Neural progenitor cell (in vitro differentiated cells): ENCODE measurements at regions not wholly inside any gene's neighbourhood (a gene's known extent, or its start where the extent isn't known, plus 50 kb on each side); places are given as distances from the start of the nearest gene placed in this dataset.

Experiments
- DNase-seq: peaks from one replicate; pipeline ENCODE4 v3.0.0-alpha.2; 2016; ENCODE audit warnings: low spot score
- H2AFZ ChIP-seq: fragments of 200-600 bp; sonication (generic); replicated peaks from 2 replicates; pipeline ENCODE4 v1.6.1; 2016; ENCODE audit warnings: antibody characterized with exemption
- H3F3A ChIP-seq: fragments of 200-600 bp; sonication (generic); 2 replicates; pipeline ENCODE4 v1.6.1; 2016; ENCODE audit warnings: antibody characterized with exemption, low read depth
- H3K27ac ChIP-seq: fragments of 200-600 bp; sonication (generic); 2 replicates; pipeline ENCODE4 v1.5.1; 2016; ENCODE audit warnings: mild to moderate bottlenecking
- H3K27me3 ChIP-seq: fragments of 200-600 bp; sonication (generic); 2 replicates; pipeline ENCODE4 v1.6.1; 2016; ENCODE audit warnings: mild to moderate bottlenecking, moderate library complexity
- H3K36me3 ChIP-seq: fragments of 200-600 bp; sonication (generic); 2 replicates; pipeline ENCODE4 v1.5.1; 2016
- H3K4me1 ChIP-seq: fragments of 200-600 bp; sonication (generic); 2 replicates; pipeline ENCODE4 v1.6.1; 2016; ENCODE audit warnings: mixed run types
- H3K4me2 ChIP-seq: fragments of 200-600 bp; sonication (generic); 2 replicates; pipeline ENCODE4 v1.6.1; 2016
- H3K4me3 ChIP-seq: fragments of 200-600 bp; sonication (generic); 2 replicates; pipeline ENCODE4 v1.5.1; 2016
- H3K79me2 ChIP-seq: fragments of 200-600 bp; sonication (generic); 2 replicates; pipeline ENCODE4 v1.6.1; 2016; ENCODE audit warnings: low read depth
- H3K9ac ChIP-seq: fragments of 200-600 bp; sonication (generic); 2 replicates; pipeline ENCODE4 v1.6.1; 2016
- H3K9me3 ChIP-seq: fragments of 200-600 bp; sonication (generic); 2 replicates; pipeline ENCODE4 v1.5.1; 2016; ENCODE audit warnings: low read depth
- H4K20me1 ChIP-seq: fragments of 200-600 bp; sonication (generic); 2 replicates; pipeline ENCODE4 v1.6.1; 2016; ENCODE audit warnings: low read depth
- H3K27ac Mint-ChIP-seq: 3 replicates; pipeline ENCODE4 v1.8.0; 2021; ENCODE audit warnings: mixed read lengths
- H3K27me3 Mint-ChIP-seq: 2 replicates; pipeline ENCODE4 v1.8.0; 2022; ENCODE audit warnings: low read depth, mild to moderate bottlenecking, inconsistent platforms, moderate library complexity, mixed read lengths; ENCODE audit not compliant: insufficient read depth
- H3K36me3 Mint-ChIP-seq: 3 replicates; pipeline ENCODE4 v1.8.0; 2021; ENCODE audit warnings: mixed read lengths
- H3K4me1 Mint-ChIP-seq: 3 replicates; pipeline ENCODE4 v1.8.0; 2021; ENCODE audit warnings: mixed read lengths
- H3K4me3 Mint-ChIP-seq: 3 replicates; pipeline ENCODE4 v1.8.0; 2021; ENCODE audit warnings: mild to moderate bottlenecking, moderate library complexity, mixed read lengths
- H3K9me3 Mint-ChIP-seq: 3 replicates; pipeline ENCODE4 v1.8.0; 2020; ENCODE audit warnings: mixed read lengths
- EZH2 ChIP-seq: fragments of 200-600 bp; sonication (generic); IDR thresholded peaks from 2 replicates; pipeline ENCODE4 v1.6.1; 2017; ENCODE audit warnings: antibody characterized with exemption, mild to moderate bottlenecking, moderate library complexity
- EZH2phosphoT487 ChIP-seq: fragments of 200-600 bp; sonication (generic); IDR thresholded peaks from 2 replicates; pipeline ENCODE4 v1.6.1; 2017; ENCODE audit warnings: antibody characterized with exemption
- TF ChIP-seq, protein P1 (sequence below): fragments of 200-600 bp; sonication (generic); IDR thresholded peaks from 2 replicates; pipeline ENCODE4 v1.5.1; 2017; ENCODE audit warnings: antibody characterized with exemption, mild to moderate bottlenecking

DNA sequence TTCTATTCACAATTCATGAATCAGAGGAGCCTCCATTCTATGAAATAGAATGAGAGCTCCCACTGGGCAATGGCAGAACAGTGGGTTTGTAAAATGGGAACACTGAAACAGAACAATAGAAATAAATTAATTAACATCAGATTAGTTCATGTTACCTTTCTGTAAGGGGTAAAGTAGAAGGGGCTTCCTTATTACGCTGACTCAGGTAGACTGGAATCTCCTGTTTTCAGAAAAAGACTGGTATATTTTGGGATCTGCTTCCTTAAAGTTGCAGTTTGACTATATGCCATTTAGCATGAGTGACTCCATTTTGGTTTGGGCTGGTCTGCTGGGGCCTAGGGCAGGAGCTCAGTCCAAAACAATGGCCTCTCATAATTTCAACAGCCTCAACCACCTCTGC is 52.8 kb upstream of the ZFAND3 start:
- TF ChIP-seq EZH2 (no peak), EZH2phosphoT487 (no peak)
- TF ChIP-seq, protein P1, sequence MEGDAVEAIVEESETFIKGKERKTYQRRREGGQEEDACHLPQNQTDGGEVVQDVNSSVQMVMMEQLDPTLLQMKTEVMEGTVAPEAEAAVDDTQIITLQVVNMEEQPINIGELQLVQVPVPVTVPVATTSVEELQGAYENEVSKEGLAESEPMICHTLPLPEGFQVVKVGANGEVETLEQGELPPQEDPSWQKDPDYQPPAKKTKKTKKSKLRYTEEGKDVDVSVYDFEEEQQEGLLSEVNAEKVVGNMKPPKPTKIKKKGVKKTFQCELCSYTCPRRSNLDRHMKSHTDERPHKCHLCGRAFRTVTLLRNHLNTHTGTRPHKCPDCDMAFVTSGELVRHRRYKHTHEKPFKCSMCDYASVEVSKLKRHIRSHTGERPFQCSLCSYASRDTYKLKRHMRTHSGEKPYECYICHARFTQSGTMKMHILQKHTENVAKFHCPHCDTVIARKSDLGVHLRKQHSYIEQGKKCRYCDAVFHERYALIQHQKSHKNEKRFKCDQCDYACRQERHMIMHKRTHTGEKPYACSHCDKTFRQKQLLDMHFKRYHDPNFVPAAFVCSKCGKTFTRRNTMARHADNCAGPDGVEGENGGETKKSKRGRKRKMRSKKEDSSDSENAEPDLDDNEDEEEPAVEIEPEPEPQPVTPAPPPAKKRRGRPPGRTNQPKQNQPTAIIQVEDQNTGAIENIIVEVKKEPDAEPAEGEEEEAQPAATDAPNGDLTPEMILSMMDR, result no peak
- Mint-ChIP-seq H3K27ac (no peak overlapping the region), H3K27me3 (peaks cover 8% of the 10 kb centered on the region), H3K4me1 (peaks cover 23% of the 10 kb centered on the region), H3K36me3 (no peaks in the 10 kb centered on the region), H3K9me3 (peaks cover 2% of the 10 kb centered on the region), H3K4me3 (no peak overlapping the region)
- Histone ChIP-seq H3K27ac (no peak overlapping the region), H3K4me3 (no peak overlapping the region), H3K9me3 (no peaks in the 10 kb centered on the region), H3K27me3 (peaks cover 22% of the 10 kb centered on the region), H3F3A (peaks cover 9% of the 10 kb centered on the region), H4K20me1 (no peaks in the 10 kb centered on the region), H3K36me3 (no peaks in the 10 kb centered on the region), H3K4me2 (no peak overlapping the region), H3K79me2 (no peaks in the 10 kb centered on the region), H3K4me1 (peaks cover 15% of the 10 kb centered on the region), H2AFZ (no peak overlapping the region), H3K9ac (no peak overlapping the region)
- DNase-seq, result no peak

DNA sequence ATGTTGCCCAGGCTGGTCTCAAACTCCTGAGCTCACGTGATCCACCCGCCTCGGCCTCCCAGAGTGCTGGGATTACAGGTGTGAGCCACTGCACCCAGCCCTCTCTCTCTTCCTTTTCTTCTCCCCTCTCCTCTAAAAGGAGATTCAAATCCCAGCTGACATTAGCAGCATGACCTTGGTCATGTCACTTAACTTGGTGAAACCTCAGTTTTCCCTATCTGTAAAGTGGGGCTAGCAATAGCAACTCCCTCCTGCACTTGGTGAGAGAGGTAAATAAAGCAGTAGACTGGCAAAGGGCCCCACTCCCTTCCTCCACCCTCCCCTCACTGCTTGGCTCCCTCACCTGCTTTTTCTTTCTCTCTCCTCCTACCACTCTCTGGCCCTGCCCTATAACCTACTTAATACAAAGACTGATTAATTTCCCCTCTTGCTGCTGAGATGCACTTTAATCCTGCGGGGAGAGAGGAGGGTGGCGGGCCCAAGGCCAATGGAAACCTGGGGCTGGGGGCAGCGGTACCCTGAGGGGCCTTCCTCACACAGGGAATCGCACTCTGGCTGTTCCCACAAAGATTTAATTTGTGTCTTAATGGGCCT is 54.2 kb upstream of the ZFAND3 start:
- Histone ChIP-seq H3K27ac (no peak overlapping the region), H3K4me1 (peaks cover 15% of the 10 kb centered on the region), H3K27me3 (peaks cover 36% of the 10 kb centered on the region), H3K36me3 (no peaks in the 10 kb centered on the region), H2AFZ (no peak overlapping the region), H3K79me2 (no peaks in the 10 kb centered on the region), H3K4me3 (no peak overlapping the region), H3K9ac (no peak overlapping the region), H3K4me2 (no peak overlapping the region), H3K9me3 (no peaks in the 10 kb centered on the region), H4K20me1 (no peaks in the 10 kb centered on the region), H3F3A (peaks cover 9% of the 10 kb centered on the region)
- Mint-ChIP-seq H3K27ac (no peak overlapping the region), H3K27me3 (peaks cover 8% of the 10 kb centered on the region), H3K4me3 (no peak overlapping the region), H3K9me3 (no peaks in the 10 kb centered on the region), H3K4me1 (peaks cover 23% of the 10 kb centered on the region), H3K36me3 (no peaks in the 10 kb centered on the region)
- DNase-seq, result no peak
- TF ChIP-seq EZH2phosphoT487, result no peak

DNA sequence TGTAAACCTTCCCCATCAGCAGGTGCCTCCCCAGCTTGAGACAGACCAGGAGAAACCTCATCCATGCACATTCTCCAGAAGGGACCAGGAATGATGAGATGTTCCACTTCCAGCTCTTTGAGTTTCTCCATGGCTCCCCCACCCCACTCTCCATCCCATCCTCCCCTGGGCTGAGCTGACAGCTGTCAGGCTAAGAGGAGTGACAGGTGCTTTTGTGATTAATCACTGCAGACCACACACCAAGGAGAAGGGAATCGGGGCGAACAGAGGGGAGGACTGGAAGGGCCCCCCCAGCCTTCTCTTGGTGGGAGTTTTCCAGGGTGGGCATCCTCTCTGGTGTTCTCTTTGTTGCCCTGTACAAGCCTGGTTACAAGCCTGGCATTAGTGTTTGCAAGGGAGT is 56.1 kb upstream of the ZFAND3 start:
- DNase-seq, result no peak
- Histone ChIP-seq H3K9me3 (no peaks in the 10 kb centered on the region), H3K4me2 (no peak overlapping the region), H4K20me1 (no peaks in the 10 kb centered on the region), H3K27ac (no peak overlapping the region), H3K4me1 (peaks cover 15% of the 10 kb centered on the region), H2AFZ (no peak overlapping the region), H3K79me2 (no peaks in the 10 kb centered on the region), H3K36me3 (no peaks in the 10 kb centered on the region), H3K9ac (no peak overlapping the region), H3F3A (peaks cover 9% of the 10 kb centered on the region), H3K4me3 (no peak overlapping the region), H3K27me3 (peaks cover 45% of the 10 kb centered on the region)
- TF ChIP-seq, protein P1, result no peak
- no peak for TF ChIP-seq EZH2phosphoT487
- Mint-ChIP-seq H3K36me3 (no peaks in the 10 kb centered on the region), H3K27me3 (peaks cover 14% of the 10 kb centered on the region), H3K4me3 (peak overlapping the region; percentile 48), H3K9me3 (no peaks in the 10 kb centered on the region), H3K27ac (no peak overlapping the region), H3K4me1 (peaks cover 23% of the 10 kb centered on the region)

DNA sequence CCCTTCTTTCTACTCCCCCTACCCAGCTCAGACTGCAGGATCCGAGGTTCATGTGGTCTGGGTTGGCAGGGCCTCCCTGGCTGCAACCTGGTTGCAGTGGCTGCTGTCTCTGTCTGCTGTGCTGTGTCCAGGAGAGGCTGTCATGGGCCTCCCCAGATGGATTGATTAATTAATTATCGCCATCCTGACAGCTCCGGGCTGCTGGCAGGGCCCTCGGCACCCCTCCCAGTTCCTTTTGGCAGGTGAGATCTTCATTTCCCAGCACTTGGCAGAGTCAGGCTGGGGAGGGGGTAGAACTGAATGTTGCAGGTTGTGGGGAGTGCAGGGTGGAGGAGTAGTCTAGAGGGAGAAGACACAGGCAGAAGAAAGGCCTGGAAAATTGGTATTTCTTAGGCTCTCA is 56.7 kb upstream of the ZFAND3 start:
- no peak overlapping the region for H3K4me3 Mint-ChIP-seq

More for the DNA sequence above, 56.7 kb upstream of the ZFAND3 start:
- peaks cover 51% of the 10 kb centered on the region for H3K27me3 ChIP-seq
- H3K4me1 ChIP-seq, result peaks cover 15% of the 10 kb centered on the region
- Mint-ChIP-seq H3K4me1 (peaks cover 23% of the 10 kb centered on the region), H3K27me3 (peaks cover 14% of the 10 kb centered on the region), H3K9me3 (no peaks in the 10 kb centered on the region), H3K27ac (no peak overlapping the region), H3K36me3 (no peaks in the 10 kb centered on the region)
- H4K20me1 ChIP-seq, result no peaks in the 10 kb centered on the region
- H3K4me2 ChIP-seq, result no peak overlapping the region
- no peaks in the 10 kb centered on the region for H3K9me3 ChIP-seq
- H2AFZ ChIP-seq, result no peak overlapping the region
- H3K27ac ChIP-seq, result no peak overlapping the region
- H3K9ac ChIP-seq, result no peak overlapping the region
- TF ChIP-seq, protein P1, result no peak
- no peak for TF ChIP-seq EZH2phosphoT487
- no peak for TF ChIP-seq EZH2
- peaks cover 9% of the 10 kb centered on the region for H3F3A ChIP-seq
- H3K4me3 ChIP-seq, result no peak overlapping the region
- no peaks in the 10 kb centered on the region for H3K79me2 ChIP-seq
- no peak for DNase-seq
- no peaks in the 10 kb centered on the region for H3K36me3 ChIP-seq
